ENCODE measurements at regions not wholly inside any gene's neighbourhood (a gene's known extent, or its start where the extent isn't known, plus 50 kb on each side); places are given as distances from the start of the nearest gene placed in this dataset.

- DNase-seq, result no peak
Observed at GRCh38 chr13:76160961-76161925, 525.1 kb downstream of the LMO7 start.

- DNase-seq, result no peak
Observed at GRCh38 chr13:76160506-76160905, 524.4 kb downstream of the LMO7 start.

- no peak for DNase-seq
Observed at GRCh38 chr13:76157926-76158325, 521.8 kb downstream of the LMO7 start.

- DNase-seq, result no peak
Observed at GRCh38 chr13:76153239-76153638, 517.1 kb downstream of the LMO7 start.

- peak; percentile 92 for DNase-seq
Observed at GRCh38 chr13:76148926-76149325, 512.8 kb downstream of the LMO7 start.

GRCh38 chr13:76148374-76148773, 512.2 kb downstream of the LMO7 start:
- peak; percentile 9 for DNase-seq

- no peak for DNase-seq
Observed at GRCh38 chr13:76132532-76132931, 496.4 kb downstream of the LMO7 start.

- no peak for DNase-seq
Observed at GRCh38 chr13:76131551-76131950, 495.4 kb downstream of the LMO7 start.

- DNase-seq, result no peak
Observed at GRCh38 chr13:76129305-76130000, 493.3 kb downstream of the LMO7 start.

- no peak for DNase-seq
Observed at GRCh38 chr13:76127922-76128321, 491.8 kb downstream of the LMO7 start.

- DNase-seq, result no peak
Observed at GRCh38 chr13:76123548-76123947, 487.4 kb downstream of the LMO7 start.

GRCh38 chr13:76116751-76117360, 480.7 kb downstream of the LMO7 start:
- DNase-seq, result no peak

- no peak for DNase-seq
Observed at GRCh38 chr13:76106763-76107162, 470.6 kb downstream of the LMO7 start.

- no peak for DNase-seq
Observed at GRCh38 chr13:76094645-76095044, 458.5 kb downstream of the LMO7 start.

GRCh38 chr13:76091076-76091475, 454.9 kb downstream of the LMO7 start:
- DNase-seq, result no peak

GRCh38 chr13:76086729-76087128, 450.6 kb downstream of the LMO7 start:
- DNase-seq, result no peak

GRCh38 chr13:76067850-76068249, 431.7 kb downstream of the LMO7 start:
- DNase-seq, result no peak

- DNase-seq, result no peak
Observed at GRCh38 chr13:76053181-76053580, 417.1 kb downstream of the LMO7 start.

GRCh38 chr13:76049376-76049746, 413.2 kb downstream of the LMO7 start:
- no peak for DNase-seq

- DNase-seq, result no peak
Observed at GRCh38 chr13:76048675-76049375, 412.7 kb downstream of the LMO7 start.

- DNase-seq, result no peak
Observed at GRCh38 chr13:76048131-76048530, 412.0 kb downstream of the LMO7 start.

GRCh38 chr13:76043874-76044273, 407.7 kb downstream of the LMO7 start:
- peak; percentile 9 for DNase-seq
